DOHH2 (cell line): ENCODE measurements at regions not wholly inside any gene's neighbourhood (a gene's known extent, or its start where the extent isn't known, plus 50 kb on each side); places are given as distances from the start of the nearest gene placed in this dataset.

Experiments
- H3F3A ChIP-seq: fragments of 200-600 bp; sonication (generic), shearing (Covaris generic); 2 replicates; pipeline ENCODE4 v1.6.0; 2016; ENCODE audit warnings: antibody characterized with exemption, mild to moderate bottlenecking; ENCODE audit not compliant: control insufficient read depth, insufficient read depth
- H3K27ac ChIP-seq: fragments of 200-600 bp; sonication (generic); 2 replicates; pipeline ENCODE4 v1.5.1; 2014; ENCODE audit warnings: low read depth, mild to moderate bottlenecking, low read length, moderate library complexity
- H3K27me3 ChIP-seq: fragments of 200-600 bp; sonication (generic); 2 replicates; pipeline ENCODE4 v1.6.1; 2014; ENCODE audit warnings: mild to moderate bottlenecking, low read length, mixed read lengths; ENCODE audit not compliant: control insufficient read depth
- H3K36me3 ChIP-seq: fragments of 200-600 bp; sonication (generic); 2 replicates; pipeline ENCODE4 v1.6.1; 2014; ENCODE audit warnings: mild to moderate bottlenecking, low read length, moderate library complexity, mixed read lengths; ENCODE audit not compliant: control insufficient read depth
- H3K4me1 ChIP-seq: fragments of 200-600 bp; sonication (generic); 2 replicates; pipeline ENCODE4 v1.6.1; 2014; ENCODE audit warnings: mild to moderate bottlenecking, low read length, mixed read lengths; ENCODE audit not compliant: control insufficient read depth
- H3K4me2 ChIP-seq: fragments of 200-600 bp; sonication (generic); 2 replicates; pipeline ENCODE4 v1.6.0; 2014; ENCODE audit warnings: mild to moderate bottlenecking, low read length, moderate library complexity
- H3K4me3 ChIP-seq: fragments of 200-600 bp; sonication (generic); 2 replicates; pipeline ENCODE4 v1.5.1; 2014; ENCODE audit warnings: mild to moderate bottlenecking, low read length, mixed read lengths
- H3K79me2 ChIP-seq: fragments of 200-600 bp; sonication (generic); 2 replicates; pipeline ENCODE4 v1.6.1; 2014; ENCODE audit warnings: mild to moderate bottlenecking, low read length, mixed read lengths; ENCODE audit not compliant: control insufficient read depth
- H3K9me2 ChIP-seq: fragments of 200-600 bp; sonication (generic); replicated peaks from 2 replicates; pipeline ENCODE4 v1.6.1; 2014; ENCODE audit warnings: mild to moderate bottlenecking, low read length, mixed read lengths; ENCODE audit not compliant: control insufficient read depth
- H3K9me3 ChIP-seq: fragments of 200-600 bp; sonication (generic); 2 replicates; pipeline ENCODE4 v1.6.1; 2014; ENCODE audit warnings: antibody characterized with exemption, low read length, mixed read lengths; ENCODE audit not compliant: control insufficient read depth, insufficient read depth
- H4K20me1 ChIP-seq: fragments of 200-600 bp; sonication (generic); 2 replicates; pipeline ENCODE4 v1.6.0; 2014; ENCODE audit warnings: low read depth, mild to moderate bottlenecking, antibody characterized with exemption, low read length, moderate library complexity; ENCODE audit not compliant: control insufficient read depth, insufficient read depth
- EZH2phosphoT487 ChIP-seq: fragments of 200-600 bp; sonication (generic); IDR thresholded peaks from 2 replicates; pipeline ENCODE4 v1.6.1; 2017; ENCODE audit warnings: borderline replicate concordance, mild to moderate bottlenecking, antibody characterized with exemption, low read length, moderate library complexity, mixed read lengths
- TF ChIP-seq, protein P1 (sequence below): fragments of 200-600 bp; sonication (generic); IDR thresholded peaks from one replicate; pipeline ENCODE4 v1.5.1; 2014; ENCODE audit warnings: antibody characterized with exemption, mild to moderate bottlenecking, low read depth, low read length; ENCODE audit not compliant: poor library complexity, severe bottlenecking

GRCh38 chr2:239805043-239805329, 220.2 kb downstream of the NDUFA10 start:
- Histone ChIP-seq H3K27ac (no peak overlapping the region), H3K4me2 (no peak overlapping the region), H3K9me3 (peaks cover 6% of the 10 kb centered on the region; the same call in 1 of the 2 replicates), H3F3A (no peaks in the 10 kb centered on the region), H3K27me3 (no peaks in the 10 kb centered on the region), H3K9me2 (no peaks in the 10 kb centered on the region), H3K4me3 (no peak overlapping the region), H3K79me2 (no peaks in the 10 kb centered on the region), H3K4me1 (no peaks in the 10 kb centered on the region), H3K36me3 (no peaks in the 10 kb centered on the region), H4K20me1 (no peaks in the 10 kb centered on the region)
- TF ChIP-seq, protein P1, sequence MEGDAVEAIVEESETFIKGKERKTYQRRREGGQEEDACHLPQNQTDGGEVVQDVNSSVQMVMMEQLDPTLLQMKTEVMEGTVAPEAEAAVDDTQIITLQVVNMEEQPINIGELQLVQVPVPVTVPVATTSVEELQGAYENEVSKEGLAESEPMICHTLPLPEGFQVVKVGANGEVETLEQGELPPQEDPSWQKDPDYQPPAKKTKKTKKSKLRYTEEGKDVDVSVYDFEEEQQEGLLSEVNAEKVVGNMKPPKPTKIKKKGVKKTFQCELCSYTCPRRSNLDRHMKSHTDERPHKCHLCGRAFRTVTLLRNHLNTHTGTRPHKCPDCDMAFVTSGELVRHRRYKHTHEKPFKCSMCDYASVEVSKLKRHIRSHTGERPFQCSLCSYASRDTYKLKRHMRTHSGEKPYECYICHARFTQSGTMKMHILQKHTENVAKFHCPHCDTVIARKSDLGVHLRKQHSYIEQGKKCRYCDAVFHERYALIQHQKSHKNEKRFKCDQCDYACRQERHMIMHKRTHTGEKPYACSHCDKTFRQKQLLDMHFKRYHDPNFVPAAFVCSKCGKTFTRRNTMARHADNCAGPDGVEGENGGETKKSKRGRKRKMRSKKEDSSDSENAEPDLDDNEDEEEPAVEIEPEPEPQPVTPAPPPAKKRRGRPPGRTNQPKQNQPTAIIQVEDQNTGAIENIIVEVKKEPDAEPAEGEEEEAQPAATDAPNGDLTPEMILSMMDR: no peak
- TF ChIP-seq EZH2phosphoT487: no peak

DNA sequence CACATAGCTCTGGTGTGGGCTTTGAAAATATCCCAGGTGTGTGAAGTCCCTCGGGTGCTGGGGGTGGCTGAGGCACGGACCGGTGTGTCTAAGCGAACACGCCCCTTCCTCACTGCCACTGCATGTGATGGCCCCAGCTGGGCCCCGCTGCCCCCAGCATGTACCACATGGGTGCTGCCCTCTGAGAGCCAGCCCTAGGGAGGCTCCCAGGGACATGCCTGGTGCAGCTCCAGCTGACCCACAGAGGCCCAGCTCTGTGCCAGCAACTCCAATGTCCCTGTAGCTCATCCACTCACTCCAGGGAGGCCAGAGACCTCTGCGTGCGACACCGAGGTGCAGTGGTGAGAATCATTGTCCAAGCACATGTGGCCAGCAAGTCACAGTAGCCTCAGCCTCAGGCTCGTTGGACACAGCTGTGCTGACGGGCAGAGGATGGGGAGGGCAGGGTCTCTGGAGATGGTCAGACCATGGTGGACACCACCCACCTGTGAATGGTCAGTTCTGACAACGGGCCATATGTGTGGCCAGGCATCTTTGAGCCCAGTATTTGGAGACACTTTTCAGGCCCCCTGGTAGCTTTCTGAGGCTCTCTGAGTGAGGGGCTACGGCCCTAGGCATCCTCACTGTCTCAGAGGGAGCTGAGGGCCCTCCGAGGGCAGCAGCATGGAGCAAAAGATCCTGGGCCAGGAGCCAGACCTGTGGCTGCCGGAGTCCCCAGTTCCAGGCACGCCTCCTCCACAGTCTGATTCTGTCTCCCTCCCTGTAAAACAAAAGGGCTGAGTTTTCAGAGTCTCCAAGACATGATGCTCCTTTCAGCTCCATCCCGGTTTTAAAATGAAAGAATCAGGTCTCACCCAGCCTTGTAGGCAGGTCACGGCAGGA, 220.7 kb downstream of the NDUFA10 start:
- Histone ChIP-seq H4K20me1 (no peaks in the 10 kb centered on the region), H3K4me3 (no peak overlapping the region), H3F3A (no peaks in the 10 kb centered on the region), H3K27me3 (no peaks in the 10 kb centered on the region), H3K4me1 (no peaks in the 10 kb centered on the region), H3K9me2 (no peaks in the 10 kb centered on the region), H3K36me3 (no peaks in the 10 kb centered on the region), H3K79me2 (no peaks in the 10 kb centered on the region), H3K27ac (no peak overlapping the region), H3K4me2 (no peak overlapping the region), H3K9me3 (peaks cover 6% of the 10 kb centered on the region; the same call in 1 of the 2 replicates)
- no peak for TF ChIP-seq EZH2phosphoT487
- TF ChIP-seq, protein P1: no peak

- H3K9me3 ChIP-seq: peaks cover 6% of the 10 kb centered on the region; the same call in 1 of the 2 replicates
- no peaks in the 10 kb centered on the region for H3K9me2 ChIP-seq
- no peaks in the 10 kb centered on the region for H3K27me3 ChIP-seq
- H3K27ac ChIP-seq: no peak overlapping the region
- no peaks in the 10 kb centered on the region for H3K4me1 ChIP-seq
- H3F3A ChIP-seq: no peaks in the 10 kb centered on the region
- H3K36me3 ChIP-seq: no peaks in the 10 kb centered on the region
- no peak overlapping the region for H3K4me2 ChIP-seq
- no peaks in the 10 kb centered on the region for H3K79me2 ChIP-seq
- H3K4me3 ChIP-seq: no peak overlapping the region
- H4K20me1 ChIP-seq: no peaks in the 10 kb centered on the region
- TF ChIP-seq, protein P1: no peak
- no peak for TF ChIP-seq EZH2phosphoT487
Observed at GRCh38 chr2:239803766-239804115, 221.4 kb downstream of the NDUFA10 start.
